Neural progenitor cell (in vitro differentiated cells): ENCODE measurements at regions not wholly inside any gene's neighbourhood (a gene's known extent, or its start where the extent isn't known, plus 50 kb on each side); places are given as distances from the start of the nearest gene placed in this dataset. TPM values are rescaled to one million over a fixed set of nuclear protein-coding genes. Genes with fewer than 3 reads are reported as not detected.

Experiments used
- DNase-seq: peaks from one replicate; pipeline ENCODE4 v3.0.0-alpha.2; 2016; ENCODE audit warnings: low spot score
- H2AFZ ChIP-seq: fragments of 200-600 bp; sonication (generic); replicated peaks from 2 replicates; pipeline ENCODE4 v1.6.1; 2016; ENCODE audit warnings: antibody characterized with exemption
- H3F3A ChIP-seq: fragments of 200-600 bp; sonication (generic); 2 replicates; pipeline ENCODE4 v1.6.1; 2016; ENCODE audit warnings: antibody characterized with exemption, low read depth
- H3K27ac ChIP-seq: fragments of 200-600 bp; sonication (generic); 2 replicates; pipeline ENCODE4 v1.5.1; 2016; ENCODE audit warnings: mild to moderate bottlenecking
- H3K27me3 ChIP-seq: fragments of 200-600 bp; sonication (generic); 2 replicates; pipeline ENCODE4 v1.6.1; 2016; ENCODE audit warnings: mild to moderate bottlenecking, moderate library complexity
- H3K36me3 ChIP-seq: fragments of 200-600 bp; sonication (generic); 2 replicates; pipeline ENCODE4 v1.5.1; 2016
- H3K4me1 ChIP-seq: fragments of 200-600 bp; sonication (generic); 2 replicates; pipeline ENCODE4 v1.6.1; 2016; ENCODE audit warnings: mixed run types
- H3K4me2 ChIP-seq: fragments of 200-600 bp; sonication (generic); 2 replicates; pipeline ENCODE4 v1.6.1; 2016
- H3K4me3 ChIP-seq: fragments of 200-600 bp; sonication (generic); 2 replicates; pipeline ENCODE4 v1.5.1; 2016
- H3K79me2 ChIP-seq: fragments of 200-600 bp; sonication (generic); 2 replicates; pipeline ENCODE4 v1.6.1; 2016; ENCODE audit warnings: low read depth
- H3K9ac ChIP-seq: fragments of 200-600 bp; sonication (generic); 2 replicates; pipeline ENCODE4 v1.6.1; 2016
- H3K9me3 ChIP-seq: fragments of 200-600 bp; sonication (generic); 2 replicates; pipeline ENCODE4 v1.5.1; 2016; ENCODE audit warnings: low read depth
- H4K20me1 ChIP-seq: fragments of 200-600 bp; sonication (generic); 2 replicates; pipeline ENCODE4 v1.6.1; 2016; ENCODE audit warnings: low read depth
- H3K27ac Mint-ChIP-seq: 3 replicates; pipeline ENCODE4 v1.8.0; 2021; ENCODE audit warnings: mixed read lengths
- H3K27me3 Mint-ChIP-seq: 2 replicates; pipeline ENCODE4 v1.8.0; 2022; ENCODE audit warnings: low read depth, mild to moderate bottlenecking, inconsistent platforms, moderate library complexity, mixed read lengths; ENCODE audit not compliant: insufficient read depth
- H3K36me3 Mint-ChIP-seq: 3 replicates; pipeline ENCODE4 v1.8.0; 2021; ENCODE audit warnings: mixed read lengths
- H3K4me1 Mint-ChIP-seq: 3 replicates; pipeline ENCODE4 v1.8.0; 2021; ENCODE audit warnings: mixed read lengths
- H3K4me3 Mint-ChIP-seq: 3 replicates; pipeline ENCODE4 v1.8.0; 2021; ENCODE audit warnings: mild to moderate bottlenecking, moderate library complexity, mixed read lengths
- H3K9me3 Mint-ChIP-seq: 3 replicates; pipeline ENCODE4 v1.8.0; 2020; ENCODE audit warnings: mixed read lengths
- EZH2 ChIP-seq: fragments of 200-600 bp; sonication (generic); IDR thresholded peaks from 2 replicates; pipeline ENCODE4 v1.6.1; 2017; ENCODE audit warnings: antibody characterized with exemption, mild to moderate bottlenecking, moderate library complexity
- EZH2phosphoT487 ChIP-seq: fragments of 200-600 bp; sonication (generic); IDR thresholded peaks from 2 replicates; pipeline ENCODE4 v1.6.1; 2017; ENCODE audit warnings: antibody characterized with exemption
- small RNA-seq: library from RNA; depleted of rRNA; stranded (forward); fragments of <200 nt; gene quantifications from one replicate; pipeline ENCODE3, GENCODE V24; 2015
- TF ChIP-seq, protein P1 (sequence below): fragments of 200-600 bp; sonication (generic); IDR thresholded peaks from 2 replicates; pipeline ENCODE4 v1.5.1; 2017; ENCODE audit warnings: antibody characterized with exemption, mild to moderate bottlenecking

DNA sequence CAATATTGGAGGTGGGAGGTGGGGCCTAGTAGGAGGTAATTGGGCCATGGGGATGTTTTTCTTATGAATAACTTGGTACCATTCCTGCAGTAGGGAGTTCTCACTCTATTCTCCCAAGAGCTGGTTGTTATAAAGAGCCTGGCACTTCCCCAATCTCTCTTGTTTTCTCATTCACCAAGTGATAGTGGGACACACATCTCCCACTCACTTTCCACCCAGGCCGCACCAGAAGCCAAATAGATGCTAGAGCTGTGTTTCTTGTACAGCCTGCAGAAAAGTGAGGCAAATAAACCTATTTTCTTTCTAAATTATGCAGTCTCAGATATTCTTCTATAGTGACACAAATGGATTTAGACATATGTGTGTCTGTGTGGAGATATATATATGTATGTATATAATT is 117.6 kb downstream of the ANKRD50 start:
- Histone ChIP-seq H3F3A (no peaks in the 10 kb centered on the region), H3K4me2 (no peak overlapping the region), H3K27ac (no peak overlapping the region), H3K4me1 (peaks cover 26% of the 10 kb centered on the region), H3K36me3 (no peaks in the 10 kb centered on the region), H2AFZ (no peak overlapping the region), H3K9ac (no peak overlapping the region), H4K20me1 (no peaks in the 10 kb centered on the region), H3K9me3 (no peaks in the 10 kb centered on the region), H3K79me2 (no peaks in the 10 kb centered on the region), H3K27me3 (no peaks in the 10 kb centered on the region), H3K4me3 (no peak overlapping the region)
- TF ChIP-seq EZH2 (no peak), EZH2phosphoT487 (no peak)
- TF ChIP-seq, protein P1, sequence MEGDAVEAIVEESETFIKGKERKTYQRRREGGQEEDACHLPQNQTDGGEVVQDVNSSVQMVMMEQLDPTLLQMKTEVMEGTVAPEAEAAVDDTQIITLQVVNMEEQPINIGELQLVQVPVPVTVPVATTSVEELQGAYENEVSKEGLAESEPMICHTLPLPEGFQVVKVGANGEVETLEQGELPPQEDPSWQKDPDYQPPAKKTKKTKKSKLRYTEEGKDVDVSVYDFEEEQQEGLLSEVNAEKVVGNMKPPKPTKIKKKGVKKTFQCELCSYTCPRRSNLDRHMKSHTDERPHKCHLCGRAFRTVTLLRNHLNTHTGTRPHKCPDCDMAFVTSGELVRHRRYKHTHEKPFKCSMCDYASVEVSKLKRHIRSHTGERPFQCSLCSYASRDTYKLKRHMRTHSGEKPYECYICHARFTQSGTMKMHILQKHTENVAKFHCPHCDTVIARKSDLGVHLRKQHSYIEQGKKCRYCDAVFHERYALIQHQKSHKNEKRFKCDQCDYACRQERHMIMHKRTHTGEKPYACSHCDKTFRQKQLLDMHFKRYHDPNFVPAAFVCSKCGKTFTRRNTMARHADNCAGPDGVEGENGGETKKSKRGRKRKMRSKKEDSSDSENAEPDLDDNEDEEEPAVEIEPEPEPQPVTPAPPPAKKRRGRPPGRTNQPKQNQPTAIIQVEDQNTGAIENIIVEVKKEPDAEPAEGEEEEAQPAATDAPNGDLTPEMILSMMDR, result no peak
- Mint-ChIP-seq H3K4me3 (no peak overlapping the region), H3K9me3 (no peaks in the 10 kb centered on the region), H3K36me3 (no peaks in the 10 kb centered on the region), H3K27me3 (no peaks in the 10 kb centered on the region), H3K4me1 (peaks cover 14% of the 10 kb centered on the region), H3K27ac (no peak overlapping the region)
- DNase-seq, result no peak

DNA sequence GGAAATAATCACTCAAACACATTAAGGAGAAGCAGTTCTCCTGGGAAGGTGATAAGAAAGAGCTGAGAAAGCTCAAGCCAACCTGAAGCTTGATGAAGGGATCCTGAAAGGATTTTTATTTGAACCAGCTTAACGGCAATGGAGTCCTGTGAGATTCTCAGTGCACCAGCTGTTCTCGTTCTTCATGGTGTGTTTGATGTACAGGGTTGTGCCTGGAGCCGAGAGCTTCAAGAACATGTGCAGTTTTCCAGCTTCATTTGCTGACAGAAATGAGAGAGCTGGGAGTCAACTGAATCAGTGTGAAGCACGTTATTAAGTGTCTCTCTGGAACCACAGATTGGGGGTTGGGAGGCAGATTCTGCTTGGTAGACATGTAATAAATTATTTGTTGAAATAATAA is 115.7 kb downstream of the ANKRD50 start:
- H3K27ac ChIP-seq, result no peak overlapping the region
- no peaks in the 10 kb centered on the region for H3K27me3 ChIP-seq
- H3K79me2 ChIP-seq, result no peaks in the 10 kb centered on the region
- Mint-ChIP-seq H3K36me3 (no peaks in the 10 kb centered on the region), H3K4me1 (peaks cover 13% of the 10 kb centered on the region), H3K27ac (no peak overlapping the region), H3K27me3 (no peaks in the 10 kb centered on the region), H3K4me3 (no peak overlapping the region), H3K9me3 (no peaks in the 10 kb centered on the region)
- no peak overlapping the region for H3K4me3 ChIP-seq
- DNase-seq, result no peak
- TF ChIP-seq EZH2, result no peak
- H4K20me1 ChIP-seq, result no peaks in the 10 kb centered on the region
- H3K9ac ChIP-seq, result no peak overlapping the region
- H3F3A ChIP-seq, result no peaks in the 10 kb centered on the region
- peak overlapping the region; percentile 82 for H2AFZ ChIP-seq
- H3K36me3 ChIP-seq, result no peaks in the 10 kb centered on the region
- H3K9me3 ChIP-seq, result no peaks in the 10 kb centered on the region
- H3K4me2 ChIP-seq, result no peak overlapping the region
- H3K4me1 ChIP-seq, result peaks cover 16% of the 10 kb centered on the region

DNA sequence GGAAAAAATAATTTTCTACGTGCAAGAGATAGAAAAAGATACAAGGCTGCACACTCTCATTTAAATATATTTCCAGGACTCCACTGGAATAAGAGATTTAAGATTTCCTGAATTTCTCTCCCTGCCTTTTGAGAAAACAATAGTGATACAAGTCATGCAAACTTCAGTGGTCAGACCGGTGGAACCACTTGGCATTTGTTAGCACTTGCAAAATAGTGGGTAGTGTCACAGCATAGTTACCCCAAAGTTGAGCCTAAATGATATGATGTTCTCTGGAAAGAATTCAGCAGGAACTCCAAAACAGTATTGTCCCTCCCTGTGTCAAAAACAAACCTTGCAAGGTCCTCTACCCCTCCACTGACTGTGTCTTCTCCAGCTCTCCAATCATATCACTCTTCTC is 102.3 kb downstream of the ANKRD50 start:
- no peaks in the 10 kb centered on the region for H3K79me2 ChIP-seq
- no peak overlapping the region for H3K4me2 ChIP-seq
- H3K9me3 ChIP-seq, result no peaks in the 10 kb centered on the region
- H3K27ac ChIP-seq, result no peak overlapping the region
- no peaks in the 10 kb centered on the region for H3K27me3 ChIP-seq
- H3K9ac ChIP-seq, result no peak overlapping the region
- H3K36me3 Mint-ChIP-seq, result no peaks in the 10 kb centered on the region
- no peaks in the 10 kb centered on the region for H3K4me1 ChIP-seq
- no peak overlapping the region for H3K4me3 Mint-ChIP-seq
- no peak overlapping the region for H3K4me3 ChIP-seq
- no peak for TF ChIP-seq EZH2phosphoT487
- no peaks in the 10 kb centered on the region for H4K20me1 ChIP-seq
- no peaks in the 10 kb centered on the region for H3K36me3 ChIP-seq
- DNase-seq, result no peak
- no peak overlapping the region for H3K27ac Mint-ChIP-seq
- H2AFZ ChIP-seq, result peak overlapping the region; percentile 54
- H3K4me1 Mint-ChIP-seq, result no peaks in the 10 kb centered on the region
- peaks cover 2% of the 10 kb centered on the region for H3K27me3 Mint-ChIP-seq
- H3F3A ChIP-seq, result no peaks in the 10 kb centered on the region
- peaks cover 5% of the 10 kb centered on the region for H3K9me3 Mint-ChIP-seq

Small RNA genes in the stretch of these regions (small RNA-seq; reads per million reads assigned to genes)
- not detected for gene AC093767.1
